Lower leg skin (tissue), 3 donors: ENCODE measurements at regions not wholly inside any gene's neighbourhood (a gene's known extent, or its start where the extent isn't known, plus 50 kb on each side); places are given as distances from the start of the nearest gene placed in this dataset.

Source experiments
- CTCF ChIP-seq, 3 donors: fragments of 450-650 bp; IDR thresholded peaks; one replicate each; pipeline ENCODE4 v1.5.1; 2016; ENCODE audit warnings: antibody characterized with exemption in 3 of 3, mild to moderate bottlenecking in 3 of 3, moderate library complexity in 2 of 3
- POLR2A ChIP-seq, 2 donors: fragments of 450-650 bp; IDR thresholded peaks; one replicate each; pipeline ENCODE4 v1.6.1; 2016 to 2017; ENCODE audit warnings: antibody characterized with exemption in 2 of 2, mild to moderate bottlenecking in 1 of 2, moderate library complexity in 1 of 2

- no peak for TF ChIP-seq CTCF (IDR thresholded peaks at IDR 0.05)
- no peak for TF ChIP-seq POLR2A (IDR thresholded peaks at IDR 0.05)
Measured at GRCh38 chr11:80831374-80831773, 1390.5 kb upstream of the TENM4 start.
